ENCODE measurements at regions not wholly inside any gene's neighbourhood (a gene's known extent, or its start where the extent isn't known, plus 50 kb on each side); places are given as distances from the start of the nearest gene placed in this dataset.

DNA sequence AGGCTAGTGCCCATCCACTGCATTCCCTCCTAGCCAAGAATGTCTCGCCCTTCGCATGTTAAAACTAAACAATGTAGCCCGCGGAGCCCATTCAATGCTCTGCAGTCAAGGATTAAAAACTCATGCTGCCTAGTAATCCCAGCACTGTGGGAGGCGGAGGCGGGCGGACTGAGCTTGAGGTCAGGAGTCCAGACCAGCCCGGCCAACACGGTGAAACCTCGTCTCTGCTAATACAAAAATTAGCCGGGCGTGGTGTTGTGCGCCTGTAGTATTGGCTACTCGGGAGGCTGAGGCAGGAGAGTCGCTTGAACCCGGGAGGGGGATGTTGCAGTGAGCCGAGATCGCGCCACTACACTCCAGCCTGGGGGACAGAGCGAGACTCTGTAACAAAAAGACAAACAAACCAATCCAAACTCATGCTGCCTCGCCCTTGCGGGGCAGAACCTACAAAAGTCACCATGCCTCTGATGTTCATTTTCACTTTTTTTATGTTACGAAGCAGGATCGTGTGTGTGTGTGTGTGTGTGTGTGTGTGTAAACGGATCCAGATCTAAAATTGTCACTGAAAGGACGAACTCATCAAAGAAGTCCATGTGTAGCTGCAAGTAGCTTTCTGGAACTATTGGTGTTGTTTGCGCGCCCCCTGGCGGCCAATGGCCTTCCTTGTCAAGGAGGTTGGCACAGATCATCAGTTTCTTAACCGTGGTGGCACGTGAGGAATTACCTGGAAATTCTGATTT, 54.8 kb upstream of the SPESP1 start:
- no peak overlapping the region for H2BK15ac ChIP-seq (ENCODE audit: low read depth, low read length)
- Mint-ChIP-seq H3K36me3 (ENCODE audit: insufficient read depth in 1 of 3, low read depth in 3 of 3) (no peaks in the 10 kb centered on the region), H3K27ac (peak overlapping the region in 2 of 3 experiments; percentile 13 to 47; a peak in 2 of 7 replicates), H3K4me1 (peaks cover 15% of the 10 kb centered on the region in 2 experiments), H3K4me3 (peak overlapping the region; percentile 61 to 85), H3K9me3 (no peaks in the 10 kb centered on the region), H3K27me3 (ENCODE audit: low read depth) (peaks cover 32% of the 10 kb centered on the region)
- H2BK12ac ChIP-seq (ENCODE audit: insufficient read length, low read depth, low read length), result no peak overlapping the region
- H3K23me2 ChIP-seq (ENCODE audit: insufficient read length, low read depth, low read length, poor library complexity, severe bottlenecking), result peaks cover 4% of the 10 kb centered on the region
- H2AK5ac ChIP-seq (ENCODE audit: insufficient read length, low read length), result no peak overlapping the region
- no peak overlapping the region for H3K23ac ChIP-seq (ENCODE audit: insufficient read length, low read depth, low read length)
- H3K79me1 ChIP-seq (ENCODE audit: insufficient read depth, low read depth, low read length, poor library complexity, severe bottlenecking), result no peaks in the 10 kb centered on the region
- peak overlapping the region; percentile 83 for H3K4me2 ChIP-seq (ENCODE audit: insufficient read depth, insufficient read length, low read length)
- peak; percentile 93 for DNase-seq
- no peak overlapping the region for H2BK5ac ChIP-seq (ENCODE audit: insufficient read length, low read length)
- H4K5ac ChIP-seq (ENCODE audit: insufficient read length, low read depth, low read length), result no peak overlapping the region
- H3K9me3 ChIP-seq (ENCODE audit: control insufficient read depth, low read depth, low read length), result no peaks in the 10 kb centered on the region
- peak overlapping the region; percentile 28 for H3K9ac ChIP-seq (ENCODE audit: extremely low read depth, insufficient read length, low read length)
- H4K91ac ChIP-seq (ENCODE audit: insufficient read length, low read depth, low read length), result no peak overlapping the region
- H3K56ac ChIP-seq (ENCODE audit: insufficient read length, low read depth, low read length), result no peak overlapping the region
- H2BK20ac ChIP-seq (ENCODE audit: low read depth, low read length, poor library complexity, severe bottlenecking), result no peak overlapping the region
- no peak overlapping the region for H3K14ac ChIP-seq (ENCODE audit: insufficient read depth, low read length)
- H3K4ac ChIP-seq (ENCODE audit: low read depth, low read length), result no peak overlapping the region
- no peaks in the 10 kb centered on the region for H3K4me1 ChIP-seq (ENCODE audit: insufficient read depth, low read length)
- WGBS (ENCODE audit: extremely low coverage, insufficient read length, low lambda C conversion rate), result no CpG with 5 or more reads among the region's 31 CpGs
- no peak overlapping the region for H3T11ph ChIP-seq (ENCODE audit: low read length)
- H4K20me1 ChIP-seq (ENCODE audit: control insufficient read depth, insufficient read depth, insufficient read length), result no peaks in the 10 kb centered on the region
- H3K27ac ChIP-seq (ENCODE audit: insufficient read length, low read depth, low read length), result no peak overlapping the region
- peak overlapping the region; percentile 76 for H2AFZ ChIP-seq (ENCODE audit: low read length)
- no peak overlapping the region for H2BK120ac ChIP-seq (ENCODE audit: low read depth, low read length, poor library complexity, severe bottlenecking)
- no peak overlapping the region for H4K8ac ChIP-seq (replicated peaks; ENCODE audit: insufficient read length, low read depth, low read length)
- H3K79me2 ChIP-seq (ENCODE audit: insufficient read depth, low read length), result no peaks in the 10 kb centered on the region
- TF ChIP-seq, protein P1, sequence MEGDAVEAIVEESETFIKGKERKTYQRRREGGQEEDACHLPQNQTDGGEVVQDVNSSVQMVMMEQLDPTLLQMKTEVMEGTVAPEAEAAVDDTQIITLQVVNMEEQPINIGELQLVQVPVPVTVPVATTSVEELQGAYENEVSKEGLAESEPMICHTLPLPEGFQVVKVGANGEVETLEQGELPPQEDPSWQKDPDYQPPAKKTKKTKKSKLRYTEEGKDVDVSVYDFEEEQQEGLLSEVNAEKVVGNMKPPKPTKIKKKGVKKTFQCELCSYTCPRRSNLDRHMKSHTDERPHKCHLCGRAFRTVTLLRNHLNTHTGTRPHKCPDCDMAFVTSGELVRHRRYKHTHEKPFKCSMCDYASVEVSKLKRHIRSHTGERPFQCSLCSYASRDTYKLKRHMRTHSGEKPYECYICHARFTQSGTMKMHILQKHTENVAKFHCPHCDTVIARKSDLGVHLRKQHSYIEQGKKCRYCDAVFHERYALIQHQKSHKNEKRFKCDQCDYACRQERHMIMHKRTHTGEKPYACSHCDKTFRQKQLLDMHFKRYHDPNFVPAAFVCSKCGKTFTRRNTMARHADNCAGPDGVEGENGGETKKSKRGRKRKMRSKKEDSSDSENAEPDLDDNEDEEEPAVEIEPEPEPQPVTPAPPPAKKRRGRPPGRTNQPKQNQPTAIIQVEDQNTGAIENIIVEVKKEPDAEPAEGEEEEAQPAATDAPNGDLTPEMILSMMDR (conservative IDR thresholded peaks at IDR 0.05), result peak; percentile 94
- no peaks in the 10 kb centered on the region; the same call in 1 of the 2 replicates for H3K27me3 ChIP-seq (ENCODE audit: insufficient read depth, low read length)
- peak overlapping the region; percentile 15 for H3K18ac ChIP-seq (ENCODE audit: insufficient read length, low read depth, low read length)
